NAMALWA (cell line): ENCODE measurements at regions not wholly inside any gene's neighbourhood (a gene's known extent, or its start where the extent isn't known, plus 50 kb on each side); places are given as distances from the start of the nearest gene placed in this dataset.
"Not testable (repeated sequence)": the region's sequence is repeated elsewhere in the genome, so short reads cannot be mapped to it uniquely, and the experiment has no call there.

ENCODE experiments used
- DNase-seq: peaks from one replicate; pipeline ENCODE4 v3.0.0-alpha.2; 2015; ENCODE audit warnings: low spot score

- not testable (repeated sequence) for DNase-seq
Measured at GRCh38 chr10:47711428-47711827, 52.0 kb downstream of the SYT15B start.

DNA sequence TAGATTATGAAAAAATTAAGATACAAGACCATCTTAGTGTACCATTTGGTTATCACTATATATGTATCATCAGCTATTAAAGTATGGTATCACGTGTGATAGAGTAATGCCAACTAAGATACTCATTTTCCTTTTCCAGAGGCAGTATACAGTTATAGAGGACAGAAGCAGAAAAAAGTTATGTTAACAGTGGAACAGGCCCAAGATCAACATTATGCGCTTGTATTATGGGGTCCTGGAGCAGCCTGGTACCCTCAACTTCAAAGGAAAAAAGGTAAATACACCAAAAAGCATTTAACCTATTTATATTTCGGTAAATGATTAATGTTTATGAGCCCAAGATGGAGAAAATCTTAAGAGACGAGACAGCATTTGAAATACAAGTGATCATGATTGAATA is 52.9 kb downstream of the SYT15B start:
- DNase-seq, result not testable (repeated sequence)

GRCh38 chr10:47705698-47706414 is 57.5 kb downstream of the SYT15B start:
- DNase-seq, result not testable (repeated sequence)

DNA sequence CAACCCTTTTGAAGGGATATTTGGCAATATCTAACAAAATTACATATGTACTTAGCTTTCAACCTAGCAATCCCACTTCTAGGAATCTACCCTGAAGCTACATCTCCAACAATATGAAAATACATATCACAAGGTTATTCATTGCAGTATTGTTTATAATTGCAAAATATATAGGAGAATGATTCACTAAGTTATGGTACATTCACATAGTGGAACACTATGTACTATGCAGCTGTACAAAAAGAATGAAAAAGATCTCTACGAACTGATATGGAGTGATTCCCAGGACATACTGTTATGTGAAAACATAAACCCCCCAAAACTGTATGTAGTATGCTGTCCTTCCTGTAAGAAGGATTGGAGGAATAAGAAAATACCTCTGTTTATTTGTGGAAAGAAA is 62.1 kb downstream of the SYT15B start:
- not testable (repeated sequence) for DNase-seq

- not testable (repeated sequence) for DNase-seq
Measured at GRCh38 chr10:47699854-47700253, 63.5 kb downstream of the SYT15B start.

DNA sequence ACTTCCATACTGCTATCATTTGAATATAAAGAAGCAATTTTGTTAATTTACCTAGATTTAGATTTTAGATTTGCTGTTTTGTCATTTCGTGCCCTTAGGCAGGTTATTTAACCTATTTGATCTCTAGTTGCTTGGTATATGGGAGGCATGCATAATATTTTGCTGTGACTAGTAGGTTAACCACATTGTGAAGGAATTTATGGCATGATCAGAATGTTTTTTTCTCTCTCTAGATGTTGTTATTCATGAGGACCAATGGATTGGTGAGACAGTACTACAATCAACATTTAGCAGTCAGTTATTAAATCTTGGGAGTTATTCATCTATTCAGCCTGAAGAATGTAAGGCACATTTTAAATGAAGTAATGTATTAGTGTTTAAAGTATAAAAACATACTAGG is 67.2 kb downstream of the SYT15B start:
- not testable (repeated sequence) for DNase-seq

GRCh38 chr10:47695149-47695548 is 68.2 kb downstream of the SYT15B start:
- not testable (repeated sequence) for DNase-seq

GRCh38 chr10:47690304-47690703 is 73.1 kb downstream of the SYT15B start:
- DNase-seq, result not testable (repeated sequence)

GRCh38 chr10:47683826-47684475 is 79.4 kb downstream of the SYT15B start:
- DNase-seq, result not testable (repeated sequence)

DNA sequence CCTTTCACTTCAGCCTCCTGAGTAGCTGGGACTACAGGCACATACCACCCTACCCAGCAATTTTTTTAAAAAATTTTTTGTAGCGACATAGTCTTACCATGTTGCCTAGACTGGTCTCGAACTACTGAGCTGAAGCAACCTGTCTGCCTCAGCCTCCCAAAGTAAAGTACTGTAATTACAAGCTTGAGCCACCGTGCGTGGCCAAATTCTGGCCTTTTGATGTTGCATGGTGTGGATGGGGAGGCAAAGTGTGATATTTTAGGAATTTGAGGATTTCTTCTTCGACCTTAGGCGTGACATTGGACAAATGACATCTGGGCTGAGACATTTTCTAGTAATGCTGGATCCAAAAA is 81.8 kb downstream of the SYT15B start:
- DNase-seq, result not testable (repeated sequence)

DNA sequence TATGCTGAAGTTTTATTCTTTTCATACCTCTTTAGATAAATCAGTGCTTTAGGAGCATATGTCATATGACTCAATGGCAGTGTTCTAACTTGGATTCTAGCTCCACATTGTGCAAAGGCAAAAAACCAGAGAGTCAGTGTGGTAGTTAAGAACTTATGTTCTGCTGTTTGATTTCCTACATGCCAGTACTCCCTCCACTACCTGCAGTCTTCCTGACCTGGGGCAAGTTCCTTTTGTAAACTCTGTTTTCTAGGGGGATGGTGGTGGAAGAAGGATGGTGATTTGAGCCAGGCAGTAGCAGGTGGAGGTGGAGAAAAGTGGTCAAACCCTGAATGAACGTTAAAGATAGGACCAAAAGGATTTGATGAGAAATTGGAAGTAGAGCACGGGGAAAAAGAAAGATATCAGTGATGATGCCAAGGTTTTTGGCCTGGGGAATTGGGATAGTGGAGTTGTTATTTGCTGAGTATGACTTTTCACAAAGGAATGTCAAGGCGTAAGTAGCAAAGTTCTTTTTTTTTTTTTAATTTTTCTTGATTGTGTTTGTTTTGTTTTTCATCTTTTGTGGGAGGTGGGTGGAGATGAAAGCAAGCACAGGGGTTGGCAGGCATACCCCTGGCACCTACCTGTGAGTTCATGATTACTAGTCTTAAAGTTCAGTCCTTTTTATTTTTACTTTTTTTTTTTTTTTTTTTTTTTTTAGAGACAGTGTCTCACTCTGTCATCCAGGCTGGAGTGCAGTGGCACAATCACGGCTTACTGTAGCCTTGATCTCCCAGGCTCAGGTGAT is 82.3 kb downstream of the SYT15B start:
- DNase-seq, result not testable (repeated sequence)

GRCh38 chr10:47676102-47676501 is 87.3 kb downstream of the SYT15B start:
- DNase-seq, result not testable (repeated sequence)

GRCh38 chr10:47675577-47675976 is 87.8 kb downstream of the SYT15B start:
- DNase-seq, result not testable (repeated sequence)

DNA sequence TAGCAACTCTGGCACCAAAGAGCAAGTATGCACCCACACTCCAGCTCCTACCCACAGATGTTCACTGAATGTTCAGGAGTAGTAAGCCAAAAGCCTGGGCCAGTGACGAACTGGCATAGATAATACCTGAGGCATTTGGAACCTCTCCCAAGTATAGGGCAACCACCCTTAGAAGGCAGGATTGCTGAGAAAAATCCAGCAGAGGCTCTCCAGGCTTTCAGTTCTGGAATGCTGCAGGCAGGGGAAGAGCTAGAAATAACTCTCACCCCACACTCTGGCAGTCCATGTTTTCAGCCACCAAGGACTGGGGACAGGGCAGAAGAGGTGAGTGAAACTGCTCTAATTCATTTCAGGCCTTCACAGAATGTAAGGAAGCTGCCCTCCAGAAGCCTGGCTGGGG is 90.3 kb downstream of the SYT15B start:
- DNase-seq, result not testable (repeated sequence)

DNA sequence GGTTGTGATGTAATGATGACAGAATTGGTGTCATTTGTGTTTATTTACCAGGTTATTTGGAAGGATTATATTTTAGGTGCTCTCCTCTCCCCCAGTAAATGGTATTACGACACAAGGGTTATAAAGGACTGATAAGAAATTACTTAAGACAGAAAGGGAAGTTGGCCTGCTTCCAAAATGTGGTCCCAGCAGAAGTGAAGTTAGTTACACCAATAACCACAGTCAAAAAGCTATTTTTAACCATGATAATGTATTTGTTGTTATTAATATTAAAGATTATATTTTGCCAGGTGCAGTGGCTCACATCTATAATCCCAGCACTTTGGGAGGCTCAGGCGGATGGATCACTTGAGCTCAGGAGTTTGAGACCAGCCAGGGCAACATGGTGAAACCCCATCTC is 92.5 kb downstream of the SYT15B start:
- DNase-seq, result not testable (repeated sequence)

GRCh38 chr10:47661955-47662577 is 101.3 kb downstream of the SYT15B start:
- DNase-seq, result not testable (repeated sequence)

DNA sequence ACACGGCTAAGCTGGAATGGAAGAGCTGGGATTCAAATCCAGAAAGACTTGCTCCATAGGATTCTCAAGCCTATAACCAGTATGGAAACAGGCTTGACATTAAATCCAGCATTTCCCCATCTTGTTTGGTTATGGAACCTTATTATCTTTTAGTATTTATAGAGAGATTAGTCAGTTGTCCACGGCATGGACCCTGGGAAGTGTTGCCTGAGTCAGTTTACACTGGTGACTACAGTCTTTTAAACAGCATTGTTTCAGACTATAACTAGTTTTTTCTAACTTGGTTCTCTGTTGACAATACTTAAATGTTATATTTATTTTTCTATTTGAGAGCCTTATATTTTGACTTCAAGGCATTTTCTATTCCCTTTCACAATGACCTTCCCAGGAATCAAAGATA is 106.7 kb downstream of the SYT15B start:
- DNase-seq, result not testable (repeated sequence)

GRCh38 chr10:47654161-47654560 is 109.2 kb downstream of the SYT15B start:
- not testable (repeated sequence) for DNase-seq

- not testable (repeated sequence) for DNase-seq
Measured at GRCh38 chr10:47648594-47648993, 114.8 kb downstream of the SYT15B start.

DNA sequence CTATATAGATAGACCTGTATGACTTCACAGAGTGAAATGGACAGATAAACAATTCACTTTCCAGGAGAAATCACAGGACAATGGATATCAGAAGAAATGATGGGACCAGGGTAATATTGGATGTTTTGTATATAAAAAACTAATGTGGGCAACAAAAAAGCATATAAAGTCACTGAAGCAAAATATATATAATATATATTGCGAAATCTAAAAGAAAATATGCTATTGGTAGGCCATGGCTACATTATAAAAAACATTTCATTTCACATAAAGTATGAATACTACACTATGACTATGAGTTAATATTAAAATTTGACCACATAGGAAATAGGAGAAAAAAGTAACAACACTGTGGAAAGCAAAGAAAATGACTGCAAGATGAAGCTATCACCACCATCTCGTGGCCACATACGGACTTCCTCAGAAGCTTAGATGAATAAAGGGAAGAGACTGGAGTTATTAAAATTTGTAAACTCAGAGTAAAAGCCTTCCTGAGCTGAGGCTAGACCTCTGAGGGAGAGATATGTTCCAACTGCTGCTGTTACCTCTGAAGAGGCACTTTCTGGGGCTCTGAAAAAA is 115.8 kb downstream of the SYT15B start:
- not testable (repeated sequence) for DNase-seq

DNA sequence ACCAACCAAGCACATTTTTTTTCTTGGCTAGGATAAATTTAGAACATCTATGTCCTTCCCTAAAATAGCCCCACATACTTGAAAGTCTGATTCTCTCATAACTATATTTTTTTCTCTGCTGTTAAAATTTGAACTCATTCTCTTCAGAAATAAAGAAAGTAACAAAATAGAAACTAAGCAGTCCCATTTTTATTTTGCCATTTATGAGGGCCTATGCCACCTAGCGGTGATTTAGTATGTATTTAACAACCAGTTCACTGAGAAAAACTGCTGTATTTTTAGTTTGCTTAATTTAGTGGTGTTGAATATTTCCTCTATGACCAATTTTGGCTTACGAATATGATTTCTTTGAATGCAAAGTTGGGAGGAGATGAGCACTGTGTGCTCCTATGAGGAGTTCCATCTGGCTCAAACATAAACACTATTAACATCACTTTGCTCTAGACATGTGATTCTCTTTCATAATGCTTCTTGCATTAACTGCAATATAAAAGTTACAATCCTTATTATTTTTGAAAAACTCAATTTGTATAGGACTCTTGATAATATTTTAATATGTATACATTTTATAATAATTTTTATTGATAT is 116.6 kb downstream of the SYT15B start:
- DNase-seq, result peak; percentile 52
